ENCODE measurements at regions not wholly inside any gene's neighbourhood (a gene's known extent, or its start where the extent isn't known, plus 50 kb on each side); places are given as distances from the start of the nearest gene placed in this dataset.

DNA sequence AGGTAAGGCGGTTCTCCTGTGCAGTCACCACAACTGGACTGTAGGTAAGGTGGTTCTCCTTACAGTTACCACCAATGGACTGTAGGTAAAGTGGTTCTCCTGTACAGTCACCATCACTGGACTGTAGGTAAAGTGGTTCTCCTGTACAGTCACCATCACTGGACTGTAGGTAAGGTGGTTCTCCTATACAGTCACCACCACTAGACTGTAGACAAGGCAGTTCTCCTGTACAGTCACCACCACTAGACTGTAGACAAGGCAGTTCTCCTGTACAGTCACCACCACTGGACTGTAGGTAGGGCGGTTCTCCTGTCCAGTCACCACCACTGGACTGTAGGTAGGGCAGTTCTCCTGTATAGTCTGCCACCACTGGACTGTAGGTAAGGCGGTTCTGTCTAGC, 212.3 kb downstream of the TFAP2A start:
- CTCF ChIA-PET (ENCODE audit: low intra/inter-chr PET ratio, low total read pairs), result no interaction called here
- TF ChIP-seq, protein P1, sequence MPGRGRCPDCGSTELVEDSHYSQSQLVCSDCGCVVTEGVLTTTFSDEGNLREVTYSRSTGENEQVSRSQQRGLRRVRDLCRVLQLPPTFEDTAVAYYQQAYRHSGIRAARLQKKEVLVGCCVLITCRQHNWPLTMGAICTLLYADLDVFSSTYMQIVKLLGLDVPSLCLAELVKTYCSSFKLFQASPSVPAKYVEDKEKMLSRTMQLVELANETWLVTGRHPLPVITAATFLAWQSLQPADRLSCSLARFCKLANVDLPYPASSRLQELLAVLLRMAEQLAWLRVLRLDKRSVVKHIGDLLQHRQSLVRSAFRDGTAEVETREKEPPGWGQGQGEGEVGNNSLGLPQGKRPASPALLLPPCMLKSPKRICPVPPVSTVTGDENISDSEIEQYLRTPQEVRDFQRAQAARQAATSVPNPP (CRISPR knock-in tag; IDR thresholded peaks at IDR 0.05), result no peak
- peak; percentile 33; the same call in 1 of the 2 replicates for TF ChIP-seq CREB1 (IDR thresholded peaks at IDR 0.05)
- no peak for TF ChIP-seq CREB1 (CRISPR knock-in tag; IDR thresholded peaks at IDR 0.05)
- no peak overlapping the region for H3K27ac ChIP-seq (ENCODE audit: extremely low read length, insufficient read depth, low read length)
- H3K4me1 ChIP-seq (ENCODE audit: insufficient read depth, low read length), result no peaks in the 10 kb centered on the region
- WGBS (ENCODE audit: low lambda C conversion rate), result 5% methylated on average over 3 of the region's 3 CpGs
- no peak overlapping the region for H3K4me2 ChIP-seq (ENCODE audit: low read depth, low read length)
- no peaks in the 10 kb centered on the region for H3K79me2 ChIP-seq (ENCODE audit: insufficient read depth, low read length)
- H3K27me3 ChIP-seq (ENCODE audit: control insufficient read depth in 1 of 2, insufficient read depth in 2 of 2, low read length in 2 of 2), result no peaks in the 10 kb centered on the region
- BruUV-seq (replicated peaks), result no TSS peak
- ATAC-seq, result no peak
- no peaks in the 10 kb centered on the region for H3K9me3 ChIP-seq (ENCODE audit: low read length)
- in situ Hi-C loops (cut with HindIII; ENCODE audit: extremely low pct_ligation_motif_present, low pct_unique_long_range_greater_than_20kb) (no loop called here), intact Hi-C loops (cut with micrococcal nuclease; ENCODE audit: unreplicated experiment) (no loop called here)
- H2AFZ ChIP-seq (ENCODE audit: low read length), result no peak overlapping the region
- no peaks in the 10 kb centered on the region for H4K20me1 ChIP-seq (ENCODE audit: insufficient read depth, low read length)
- H3K4me3 ChIP-seq (replicated peaks in 1 of 3; ENCODE audit: insufficient read depth in 1 of 3, low read depth in 2 of 3, low read length in 3 of 3), result no peak overlapping the region
- POLR2A ChIA-PET, result no interaction called here
- no peak overlapping the region for H3K9ac ChIP-seq (ENCODE audit: insufficient read depth, low read depth, low read length)
- DNase-seq (ENCODE audit: low spot score), result no peak
- no peak for FAIRE-seq
- no peaks in the 10 kb centered on the region for H3K36me3 ChIP-seq (replicated peaks in 1 of 2; ENCODE audit: control insufficient read depth in 1 of 2, insufficient read depth in 2 of 2, low read length in 2 of 2)

DNA sequence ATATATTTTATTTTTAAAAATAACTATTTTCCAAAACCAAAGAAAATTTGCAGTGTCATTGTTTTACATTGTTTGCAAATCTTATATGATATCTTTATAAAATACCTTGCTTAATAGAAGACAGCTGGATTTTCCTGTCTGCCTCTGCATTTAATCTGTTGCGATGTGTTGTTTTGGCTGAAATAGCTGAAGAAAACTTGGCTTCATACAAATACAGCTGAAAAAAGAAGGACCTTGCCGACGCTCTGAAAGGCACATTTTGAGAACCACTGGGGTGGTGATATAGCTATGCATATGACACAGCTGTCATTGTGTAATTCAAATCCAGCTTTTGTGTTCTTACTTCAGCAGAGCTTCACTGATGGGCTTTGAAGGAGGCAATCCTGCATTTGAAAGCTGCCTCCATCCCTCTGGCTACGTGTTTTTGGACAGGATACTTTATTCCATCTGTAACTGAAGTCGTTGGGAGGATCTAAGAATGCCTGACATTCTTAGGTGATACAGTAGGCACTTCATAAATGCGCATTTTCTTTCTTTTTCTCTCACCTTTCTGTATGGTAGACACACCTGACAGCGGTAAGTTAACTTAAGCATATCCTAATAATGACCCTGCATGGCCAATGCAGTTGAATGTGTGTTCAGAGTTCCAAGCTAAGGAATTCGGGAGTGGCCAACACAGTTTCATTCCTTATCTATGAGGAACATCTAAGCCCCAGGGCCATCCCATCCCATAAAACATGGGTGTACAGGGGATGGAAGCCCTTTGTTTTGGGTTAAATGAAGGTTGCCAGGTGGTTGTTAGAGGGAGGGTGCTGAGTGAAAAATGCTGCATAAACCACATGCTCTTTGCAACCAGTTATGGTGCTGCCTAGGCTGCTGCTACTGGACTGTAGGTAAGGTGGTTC, 213.0 kb downstream of the TFAP2A start:
- Histone ChIP-seq H3K9ac (ENCODE audit: insufficient read depth, low read depth, low read length) (no peak overlapping the region), H3K4me3 (replicated peaks in 1 of 3; ENCODE audit: insufficient read depth in 1 of 3, low read depth in 2 of 3, low read length in 3 of 3) (no peak overlapping the region), H3K4me1 (ENCODE audit: insufficient read depth, low read length) (no peaks in the 10 kb centered on the region), H3K27ac (ENCODE audit: extremely low read length, insufficient read depth, low read length) (no peak overlapping the region), H3K36me3 (replicated peaks in 1 of 2; ENCODE audit: control insufficient read depth in 1 of 2, insufficient read depth in 2 of 2, low read length in 2 of 2) (no peaks in the 10 kb centered on the region), H3K4me2 (ENCODE audit: low read depth, low read length) (no peak overlapping the region), H3K27me3 (ENCODE audit: control insufficient read depth in 1 of 2, insufficient read depth in 2 of 2, low read length in 2 of 2) (no peaks in the 10 kb centered on the region), H2AFZ (ENCODE audit: low read length) (no peak overlapping the region), H3K79me2 (ENCODE audit: insufficient read depth, low read length) (no peaks in the 10 kb centered on the region), H3K9me3 (ENCODE audit: low read length) (no peaks in the 10 kb centered on the region), H4K20me1 (ENCODE audit: insufficient read depth, low read length) (no peaks in the 10 kb centered on the region)
- no TSS peak for BruUV-seq (replicated peaks)
- CTCF ChIA-PET (ENCODE audit: low intra/inter-chr PET ratio, low total read pairs), result no interaction called here
- FAIRE-seq (no peak), ATAC-seq (no peak), DNase-seq (ENCODE audit: low spot score) (no peak)
- intact Hi-C loops (cut with micrococcal nuclease; ENCODE audit: unreplicated experiment), result no loop called here
- WGBS (ENCODE audit: low lambda C conversion rate), result 26% methylated on average over 8 of the region's 8 CpGs
- in situ Hi-C loops (cut with HindIII; ENCODE audit: extremely low pct_ligation_motif_present, low pct_unique_long_range_greater_than_20kb), result no loop called here
- POLR2A ChIA-PET, result no interaction called here
- TF ChIP-seq CCAR2 (optimal IDR thresholded peaks at IDR 0.05; ENCODE audit: low read depth, low read length) (no peak), MAFK (conservative IDR thresholded peaks at IDR 0.05 in 1 of 2, IDR thresholded peaks at IDR 0.05 in 1 of 2; ENCODE audit: low read length in 2 of 2) (peak in 1 of 2 experiments; percentile 14; a peak in 1 of 4 replicates)

Measured in HepG2 (cell line).